Midbrain (tissue), 1 donor: ENCODE measurements at regions not wholly inside any gene's neighbourhood (a gene's known extent, or its start where the extent isn't known, plus 50 kb on each side); places are given as distances from the start of the nearest gene placed in this dataset.

Experiments
- DNase-seq: peaks from one replicate; lab custom pipeline; 2025; lab: John Stamatoyannopoulos, UW

GRCh38 chr13:90675129-90675528, 672.4 kb upstream of the MIR17HG start:
- no peak for DNase-seq

GRCh38 chr13:90680826-90681225, 666.7 kb upstream of the MIR17HG start:
- no peak for DNase-seq

GRCh38 chr13:90683711-90684131, 663.8 kb upstream of the MIR17HG start:
- DNase-seq, result no peak

GRCh38 chr13:90686442-90686841, 661.0 kb upstream of the MIR17HG start:
- DNase-seq, result no peak

GRCh38 chr13:90689111-90689510, 658.4 kb upstream of the MIR17HG start:
- DNase-seq, result no peak

- DNase-seq, result no peak
Observed at GRCh38 chr13:90690458-90691080, 656.9 kb upstream of the MIR17HG start.

GRCh38 chr13:90696254-90696653, 651.2 kb upstream of the MIR17HG start:
- no peak for DNase-seq

GRCh38 chr13:90696656-90697055, 650.8 kb upstream of the MIR17HG start:
- DNase-seq, result no peak

GRCh38 chr13:90700340-90700739, 647.1 kb upstream of the MIR17HG start:
- no peak for DNase-seq

- DNase-seq, result no peak
Observed at GRCh38 chr13:90701264-90701663, 646.2 kb upstream of the MIR17HG start.

- no peak for DNase-seq
Observed at GRCh38 chr13:90702050-90702449, 645.4 kb upstream of the MIR17HG start.

- no peak for DNase-seq
Observed at GRCh38 chr13:90706631-90707030, 640.9 kb upstream of the MIR17HG start.

GRCh38 chr13:90708128-90708527, 639.4 kb upstream of the MIR17HG start:
- DNase-seq, result no peak

- DNase-seq, result no peak
Observed at GRCh38 chr13:90709319-90709718, 638.2 kb upstream of the MIR17HG start.

GRCh38 chr13:90710164-90710759, 637.2 kb upstream of the MIR17HG start:
- no peak for DNase-seq

- no peak for DNase-seq
Observed at GRCh38 chr13:90713441-90714133, 633.9 kb upstream of the MIR17HG start.

- DNase-seq, result no peak
Observed at GRCh38 chr13:90715485-90715884, 632.0 kb upstream of the MIR17HG start.

- no peak for DNase-seq
Observed at GRCh38 chr13:90717451-90717936, 630.0 kb upstream of the MIR17HG start.

- DNase-seq, result no peak
Observed at GRCh38 chr13:90719461-90719860, 628.0 kb upstream of the MIR17HG start.

- no peak for DNase-seq
Observed at GRCh38 chr13:90721937-90722336, 625.5 kb upstream of the MIR17HG start.

GRCh38 chr13:90723381-90723780, 624.1 kb upstream of the MIR17HG start:
- no peak for DNase-seq

- DNase-seq, result no peak
Observed at GRCh38 chr13:90726375-90726774, 621.1 kb upstream of the MIR17HG start.

- DNase-seq, result no peak
Observed at GRCh38 chr13:90732049-90732448, 615.4 kb upstream of the MIR17HG start.
